HG03039 (cell line): ENCODE measurements at regions not wholly inside any gene's neighbourhood (a gene's known extent, or its start where the extent isn't known, plus 50 kb on each side); places are given as distances from the start of the nearest gene placed in this dataset.
A peak's percentile ranks its signal among the peaks of the same experiment; 100 is the strongest.
"Not testable (repeated sequence)": the region's sequence is repeated elsewhere in the genome, so short reads cannot be mapped to it uniquely, and the experiment has no call there.

Source experiments
- ATAC-seq: cut with Tn5 transposase; IDR thresholded peaks from one replicate; pipeline ENCODE4 v1.9.1; 2021; ENCODE audit warnings: mild to moderate bottlenecking, moderate library complexity; ENCODE audit not compliant: unreplicated experiment

- no peak for ATAC-seq
These were observed 52.2 kb upstream of the PRL start for GRCh38 chr6:22349051-22349450.

- ATAC-seq: no peak
These were observed 52.7 kb upstream of the PRL start for GRCh38 chr6:22349528-22349927.

- no peak for ATAC-seq
These were observed 53.3 kb upstream of the PRL start for GRCh38 chr6:22350109-22350508.

GRCh38 chr6:22353101-22353500 lies 56.3 kb upstream of the PRL start:
- no peak for ATAC-seq

- ATAC-seq: no peak
These were observed 59.6 kb upstream of the PRL start for GRCh38 chr6:22356362-22356940.

- ATAC-seq: no peak
These were observed 60.9 kb upstream of the PRL start for GRCh38 chr6:22357724-22358189.

- ATAC-seq: no peak
These were observed 64.7 kb upstream of the PRL start for GRCh38 chr6:22361576-22361975.

GRCh38 chr6:22362361-22362760 lies 65.5 kb upstream of the PRL start:
- no peak for ATAC-seq

GRCh38 chr6:22363166-22363713 lies 66.4 kb upstream of the PRL start:
- no peak for ATAC-seq

- ATAC-seq: no peak
These were observed 66.9 kb upstream of the PRL start for GRCh38 chr6:22363714-22364239.

GRCh38 chr6:22364306-22364705 lies 67.5 kb upstream of the PRL start:
- ATAC-seq: no peak

- ATAC-seq: no peak
These were observed 69.4 kb upstream of the PRL start for GRCh38 chr6:22366214-22366613.

- ATAC-seq: no peak
These were observed 70.5 kb upstream of the PRL start for GRCh38 chr6:22367346-22367745.

GRCh38 chr6:22368794-22369193 lies 72.0 kb upstream of the PRL start:
- ATAC-seq: no peak

- peak; percentile 91 for ATAC-seq
These were observed 76.1 kb upstream of the PRL start for GRCh38 chr6:22372922-22373321.

- ATAC-seq: not testable (repeated sequence)
These were observed 78.1 kb upstream of the PRL start for GRCh38 chr6:22374950-22375349.

- ATAC-seq: not testable (repeated sequence)
These were observed 79.5 kb upstream of the PRL start for GRCh38 chr6:22376293-22376692.

GRCh38 chr6:22378536-22378935 lies 81.7 kb upstream of the PRL start:
- ATAC-seq: not testable (repeated sequence)

GRCh38 chr6:22380236-22380635 lies 83.4 kb upstream of the PRL start:
- no peak for ATAC-seq

GRCh38 chr6:22381845-22382544 lies 85.2 kb upstream of the PRL start:
- no peak for ATAC-seq

GRCh38 chr6:22383016-22383415 lies 86.2 kb upstream of the PRL start:
- ATAC-seq: no peak

- no peak for ATAC-seq
These were observed 95.9 kb upstream of the PRL start for GRCh38 chr6:22392711-22393110.
